ENCODE measurements at regions not wholly inside any gene's neighbourhood (a gene's known extent, or its start where the extent isn't known, plus 50 kb on each side); places are given as distances from the start of the nearest gene placed in this dataset.

- no peak for DNase-seq
Observed at GRCh38 chr20:60591172-60591799, 633.1 kb downstream of the CDH26 start.

GRCh38 chr20:60598528-60598927 is 640.3 kb downstream of the CDH26 start:
- no peak for DNase-seq

GRCh38 chr20:60599381-60599780 is 641.2 kb downstream of the CDH26 start:
- no peak for DNase-seq

- no peak for DNase-seq
Observed at GRCh38 chr20:60600036-60600435, 641.8 kb downstream of the CDH26 start.

- no peak for DNase-seq
Observed at GRCh38 chr20:60624066-60624465, 628.0 kb upstream of the CDH4 start.

- DNase-seq = no peak
Observed at GRCh38 chr20:60627751-60628565, 624.1 kb upstream of the CDH4 start.

- DNase-seq = no peak
Observed at GRCh38 chr20:60628749-60629148, 623.3 kb upstream of the CDH4 start.

- no peak for DNase-seq
Observed at GRCh38 chr20:60629206-60629605, 622.9 kb upstream of the CDH4 start.

GRCh38 chr20:60630609-60631008 is 621.5 kb upstream of the CDH4 start:
- DNase-seq = no peak

- no peak for DNase-seq
Observed at GRCh38 chr20:60631585-60632287, 620.3 kb upstream of the CDH4 start.

GRCh38 chr20:60632391-60633262 is 619.4 kb upstream of the CDH4 start:
- DNase-seq = no peak

- DNase-seq = no peak
Observed at GRCh38 chr20:60634491-60635172, 617.4 kb upstream of the CDH4 start.

- no peak for DNase-seq
Observed at GRCh38 chr20:60636417-60636816, 615.6 kb upstream of the CDH4 start.

- DNase-seq = no peak
Observed at GRCh38 chr20:60637801-60638200, 614.3 kb upstream of the CDH4 start.

GRCh38 chr20:60638430-60639098 is 613.5 kb upstream of the CDH4 start:
- no peak for DNase-seq

- no peak for DNase-seq
Observed at GRCh38 chr20:60641879-60642447, 610.1 kb upstream of the CDH4 start.

- no peak for DNase-seq
Observed at GRCh38 chr20:60642541-60642940, 609.5 kb upstream of the CDH4 start.

- no peak for DNase-seq
Observed at GRCh38 chr20:60648556-60648955, 603.5 kb upstream of the CDH4 start.

- no peak for DNase-seq
Observed at GRCh38 chr20:60649541-60649940, 602.5 kb upstream of the CDH4 start.

- DNase-seq = no peak
Observed at GRCh38 chr20:60650087-60650486, 602.0 kb upstream of the CDH4 start.

- no peak for DNase-seq
Observed at GRCh38 chr20:60652046-60652445, 600.0 kb upstream of the CDH4 start.

Measured in CD4-positive, alpha-beta T cell treated with Interleukin-21 for 1 hour (primary cell).